Activated CD8-positive, alpha-beta memory T cell treated with anti-CD3 and anti-CD28 coated beads for 1 hour (primary cell): ENCODE measurements at regions not wholly inside any gene's neighbourhood (a gene's known extent, or its start where the extent isn't known, plus 50 kb on each side); places are given as distances from the start of the nearest gene placed in this dataset.
A peak's percentile ranks its signal among the peaks of the same experiment; 100 is the strongest.

Experiments
- DNase-seq, 2 donors: peaks; one replicate each; pipeline ENCODE4 v3.0.0-alpha.2; 2020; ENCODE audit warnings: low read depth in 1 of 2; ENCODE audit errors: extremely low read depth in 1 of 2

DNA sequence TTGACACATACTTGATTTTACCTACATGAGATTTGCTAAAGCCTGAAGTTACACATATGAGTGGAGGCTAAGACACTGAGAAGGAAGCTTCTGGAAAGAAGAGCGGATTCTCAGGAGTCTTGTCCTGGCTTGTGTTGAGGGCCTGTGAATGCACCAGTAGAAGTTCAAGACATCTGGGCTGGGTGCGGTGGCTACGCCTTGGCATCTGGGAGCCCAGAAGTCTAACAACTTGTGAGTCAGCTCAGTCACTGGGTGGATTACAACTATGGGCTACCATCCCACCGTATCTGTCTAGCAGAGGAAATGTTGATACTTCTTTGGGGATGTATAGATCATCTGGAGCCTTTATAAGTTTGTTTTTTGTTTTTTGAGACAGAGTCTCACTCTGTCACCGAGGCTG lies 375.6 kb upstream of the SMIM31 start:
- peak in 1 of 2 donors; percentile 0 for DNase-seq

DNA sequence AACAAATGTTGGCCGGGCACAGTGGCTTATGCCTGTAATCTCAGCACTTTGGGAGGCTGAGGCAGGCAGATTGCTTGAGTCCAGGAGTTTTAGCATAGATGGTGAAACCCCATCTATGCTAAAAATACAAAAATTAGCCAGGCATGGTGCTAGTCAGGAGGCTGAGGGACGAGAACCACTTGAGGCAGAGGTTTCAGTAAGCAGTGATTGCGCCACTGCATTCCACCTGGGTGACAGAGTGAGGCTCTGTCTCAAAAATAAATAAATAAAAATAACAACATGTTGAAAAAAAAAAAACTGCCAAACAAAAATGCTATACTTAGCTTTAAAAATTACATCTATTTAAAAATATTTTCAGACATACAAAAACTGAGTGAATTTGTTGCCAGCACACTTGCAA lies 374.2 kb upstream of the SMIM31 start:
- no peak for DNase-seq

DNA sequence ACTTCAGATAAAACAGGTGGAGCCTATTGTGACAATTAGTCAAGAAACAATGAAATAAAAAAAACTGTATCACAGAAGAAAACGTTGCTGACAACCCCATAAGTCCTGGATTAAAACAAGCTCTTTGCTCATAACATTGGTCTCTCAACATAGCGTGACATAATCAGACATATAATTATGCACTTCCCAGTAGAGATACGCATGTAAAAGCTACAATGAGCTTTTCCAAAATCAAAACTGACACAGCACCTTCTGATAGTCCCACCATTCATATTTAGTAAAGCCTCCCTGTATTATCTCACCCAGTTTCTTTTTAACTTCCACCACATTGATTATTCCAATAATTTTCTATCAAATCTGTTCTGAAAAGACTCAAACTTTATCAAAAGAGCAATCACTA lies 372.1 kb upstream of the SMIM31 start:
- no peak for DNase-seq

- no peak for DNase-seq
Measured at GRCh38 chr4:164383058-164383357, 370.9 kb upstream of the SMIM31 start.

- DNase-seq = no peak
Measured at GRCh38 chr4:164383358-164384220, 370.3 kb upstream of the SMIM31 start.

DNA sequence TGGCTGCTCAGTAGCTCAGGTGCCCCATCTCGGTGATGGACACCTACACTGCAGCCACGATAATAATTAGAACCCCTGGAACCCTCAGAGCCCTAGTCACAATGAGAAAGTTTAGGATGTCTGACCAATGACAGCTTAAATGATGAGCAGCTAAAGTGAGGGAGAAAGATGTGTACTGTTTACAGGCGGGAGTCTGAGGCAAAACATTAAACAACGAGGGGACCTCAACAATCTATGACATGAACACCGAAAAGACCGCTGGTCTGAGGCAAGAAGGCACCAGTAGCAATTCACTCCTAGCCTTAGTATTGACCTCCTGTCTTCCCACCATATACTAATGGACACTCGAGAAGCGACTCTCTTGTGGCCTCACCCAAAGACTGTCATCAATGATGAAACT lies 369.5 kb upstream of the SMIM31 start:
- no peak for DNase-seq

- no peak for DNase-seq
Measured at GRCh38 chr4:164396439-164396838, 357.5 kb upstream of the SMIM31 start.

DNA sequence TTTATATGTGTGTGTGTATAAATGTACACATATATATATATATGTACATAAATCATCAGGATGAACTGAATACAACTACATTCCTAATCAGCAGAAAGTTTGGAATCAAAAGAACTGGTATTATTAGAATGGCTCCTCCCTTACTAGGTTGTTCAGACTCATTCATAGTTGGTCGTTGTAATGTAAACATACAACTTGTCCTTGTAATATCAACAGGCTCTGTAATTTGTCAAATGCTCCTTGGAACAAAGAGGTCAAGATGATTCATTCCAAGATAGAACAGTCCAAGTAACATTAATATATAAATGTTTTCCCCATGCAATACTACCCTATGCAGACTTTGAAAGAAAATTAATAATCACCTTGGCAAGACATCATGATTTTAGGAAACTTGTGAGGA lies 351.4 kb upstream of the SMIM31 start:
- DNase-seq = no peak

DNA sequence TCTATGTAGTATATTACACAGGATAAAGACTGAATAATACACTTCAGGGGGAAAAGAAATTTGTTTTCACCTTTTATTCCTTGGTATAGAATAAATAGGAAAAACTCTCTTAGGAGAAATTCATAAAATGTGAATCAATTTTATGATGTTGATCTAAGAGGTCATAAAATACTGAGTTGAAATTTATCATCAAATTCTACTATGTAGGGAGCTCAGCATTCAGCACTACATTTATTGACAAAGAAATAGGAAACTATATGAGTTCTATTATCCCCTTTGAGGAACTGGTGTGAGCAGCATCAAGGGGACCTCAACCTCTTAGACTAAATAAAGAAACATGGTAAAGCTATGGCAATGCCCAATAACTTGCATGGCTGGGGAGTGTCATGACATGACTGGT lies 348.2 kb upstream of the SMIM31 start:
- no peak for DNase-seq

- DNase-seq = no peak
Measured at GRCh38 chr4:164408831-164409230, 345.1 kb upstream of the SMIM31 start.

GRCh38 chr4:164410401-164410800 lies 343.5 kb upstream of the SMIM31 start:
- no peak for DNase-seq

DNA sequence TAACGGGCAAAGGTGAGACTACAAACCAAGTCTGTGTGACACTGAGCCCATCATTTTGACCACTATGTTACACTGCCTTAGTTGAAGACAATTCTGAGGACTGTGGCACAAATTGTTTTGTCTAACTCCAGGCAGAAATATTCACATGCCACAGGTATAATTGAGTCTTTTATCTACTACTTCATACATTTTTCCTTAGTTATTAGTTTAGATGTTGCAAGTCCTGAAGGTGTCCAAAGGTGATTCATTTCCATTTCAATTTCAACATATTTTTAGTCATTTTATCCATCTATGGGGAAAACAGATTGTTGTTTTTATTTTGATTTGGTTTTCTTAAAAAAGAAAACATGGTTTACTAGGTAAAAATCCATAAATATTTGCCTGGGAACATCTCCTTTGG lies 341.7 kb upstream of the SMIM31 start:
- no peak for DNase-seq

DNA sequence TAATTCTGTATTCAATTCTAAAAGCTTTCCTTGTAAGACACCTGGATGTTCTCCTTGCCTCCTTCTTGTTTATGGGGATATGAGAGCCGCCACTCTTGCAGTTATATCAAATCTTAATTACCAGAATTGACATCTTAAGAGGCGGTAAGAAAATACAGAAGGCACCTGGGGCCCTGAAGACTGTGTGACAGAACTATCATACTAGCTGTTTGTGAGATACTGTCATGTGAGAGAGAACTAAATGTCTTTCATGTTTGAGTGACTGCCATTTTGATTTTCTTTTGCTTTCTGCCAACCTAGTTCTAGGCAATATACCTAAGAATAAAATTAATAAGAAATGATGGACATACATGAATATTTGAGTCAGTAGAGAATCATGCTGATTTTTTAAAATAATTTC lies 340.2 kb upstream of the SMIM31 start:
- no peak for DNase-seq

- DNase-seq = no peak
Measured at GRCh38 chr4:164423819-164424218, 330.1 kb upstream of the SMIM31 start.

GRCh38 chr4:164424846-164425245 lies 329.1 kb upstream of the SMIM31 start:
- no peak for DNase-seq

DNA sequence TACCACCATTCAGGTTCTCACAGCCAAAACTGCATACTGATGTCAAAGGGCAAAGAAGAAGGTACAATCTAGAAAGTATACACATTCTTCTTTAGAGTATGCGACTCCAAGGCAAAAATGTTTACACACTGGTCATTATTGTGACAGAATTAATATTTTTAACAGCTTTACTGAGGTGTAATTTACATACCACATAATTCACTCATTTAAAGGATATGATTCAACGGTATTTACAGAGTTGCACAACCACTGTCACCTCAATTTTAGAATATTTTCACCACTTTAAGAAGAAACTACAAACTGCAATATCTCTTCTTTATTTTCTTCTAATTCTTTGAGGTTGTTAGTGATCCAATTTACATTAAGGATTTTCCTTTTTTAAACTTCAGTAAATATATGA lies 325.4 kb upstream of the SMIM31 start:
- no peak for DNase-seq

GRCh38 chr4:164438321-164438720 lies 315.6 kb upstream of the SMIM31 start:
- no peak for DNase-seq

DNA sequence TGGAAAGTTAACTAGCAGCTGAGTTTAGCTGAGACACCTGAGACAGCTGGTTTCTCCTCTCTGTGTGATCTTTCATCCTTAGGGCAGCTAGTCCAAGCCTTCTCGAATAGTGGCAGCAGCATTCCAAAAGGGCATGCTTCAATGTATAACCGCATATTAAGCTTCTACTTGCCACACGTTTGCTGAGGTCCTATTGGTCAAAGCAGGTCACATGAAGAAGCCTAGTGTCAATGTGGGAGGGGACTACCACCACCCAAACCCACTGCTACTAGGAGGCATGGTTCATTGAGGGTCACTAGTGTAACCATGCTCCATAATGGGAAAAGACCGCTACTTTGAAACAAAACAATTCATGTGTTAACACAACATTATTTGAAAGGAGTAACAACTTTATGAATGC lies 314.9 kb upstream of the SMIM31 start:
- DNase-seq = no peak

- DNase-seq = no peak
Measured at GRCh38 chr4:164440199-164440598, 313.7 kb upstream of the SMIM31 start.

DNA sequence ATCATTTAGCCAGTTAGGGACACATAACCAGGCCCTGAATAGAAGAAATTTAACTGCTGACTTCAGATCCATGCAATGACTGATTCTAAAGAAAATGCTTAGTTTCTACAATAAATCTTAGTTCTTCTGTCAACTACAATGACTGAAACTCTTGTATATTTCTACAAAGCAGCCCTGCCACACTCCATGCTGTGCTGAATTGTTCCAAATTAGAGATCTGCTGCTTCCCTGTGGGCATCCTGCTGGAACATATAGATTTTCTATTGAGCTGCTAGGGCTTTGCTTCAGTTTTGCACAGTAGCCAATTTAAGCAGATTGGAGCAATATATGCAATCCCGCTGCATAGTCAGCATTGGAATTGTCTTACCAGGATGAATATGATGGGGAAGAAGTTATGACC lies 312.8 kb upstream of the SMIM31 start:
- DNase-seq = no peak

DNA sequence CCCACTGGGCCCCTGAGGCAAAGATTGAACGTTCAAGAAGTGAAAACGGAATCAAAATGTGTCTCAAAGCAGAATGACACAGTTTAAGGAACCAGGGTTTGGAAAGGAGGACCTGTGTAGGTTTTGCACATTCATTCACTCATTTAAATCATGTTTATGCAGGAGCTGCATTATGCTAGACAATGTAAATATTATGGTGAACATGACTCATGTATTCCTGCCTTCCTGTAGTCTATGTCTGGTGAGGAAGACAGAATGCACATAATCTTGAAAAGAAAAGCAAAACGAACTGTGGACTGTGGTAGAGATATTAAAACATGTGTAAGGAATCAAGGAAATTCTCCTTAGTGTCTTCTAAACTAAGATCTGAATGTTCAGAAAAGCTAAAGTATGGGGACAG lies 311.8 kb upstream of the SMIM31 start:
- DNase-seq = no peak

GRCh38 chr4:164446516-164446915 lies 307.4 kb upstream of the SMIM31 start:
- DNase-seq = no peak

GRCh38 chr4:164461901-164462300 lies 292.0 kb upstream of the SMIM31 start:
- DNase-seq = no peak
